Liver (tissue), 8 donors: ENCODE measurements at regions not wholly inside any gene's neighbourhood (a gene's known extent, or its start where the extent isn't known, plus 50 kb on each side); places are given as distances from the start of the nearest gene placed in this dataset.

Experiments used
- DNase-seq: peaks from one replicate; pipeline ENCODE4 v3.0.0-alpha.2; 2017; ENCODE audit warnings: low spot score
- H3K27ac ChIP-seq, 2 donors: one replicate each; pipeline ENCODE4 v1.7.0; 2013; ENCODE audit warnings: inconsistent platforms in 2 of 2, low read length in 2 of 2, control low read depth in 1 of 2, low read depth in 1 of 2, mild to moderate bottlenecking in 1 of 2
- H3K27me3 ChIP-seq, 4 donors: one replicate each; pipeline versions ENCODE4 v1.6.1 to v1.7.0; 2013; ENCODE audit warnings: low read length in 3 of 4, inconsistent platforms in 1 of 4, mild to moderate bottlenecking in 1 of 4, moderate library complexity in 1 of 4; ENCODE audit not compliant: control insufficient read depth in 4 of 4, insufficient read depth in 4 of 4
- H3K36me3 ChIP-seq, 4 donors: one replicate each; pipeline versions ENCODE4 v1.6.1 to v1.7.0; 2013; ENCODE audit warnings: low read length in 3 of 4, mild to moderate bottlenecking in 3 of 4, low read depth in 1 of 4, moderate library complexity in 1 of 4; ENCODE audit not compliant: control insufficient read depth in 4 of 4, insufficient read depth in 3 of 4
- H3K4me1 ChIP-seq, 4 donors: one replicate each; pipeline versions ENCODE4 v1.6.1 to v1.7.0; 2013; ENCODE audit warnings: low read length in 3 of 4, mild to moderate bottlenecking in 3 of 4, moderate library complexity in 1 of 4; ENCODE audit not compliant: control insufficient read depth in 4 of 4, insufficient read depth in 4 of 4
- H3K4me3 ChIP-seq, 3 donors: one replicate each; pipeline versions ENCODE4 v1.6.1 to v1.7.0; 2013; ENCODE audit warnings: low read length in 3 of 3, control low read depth in 1 of 3, low read depth in 1 of 3, mild to moderate bottlenecking in 1 of 3
- H3K9ac ChIP-seq, 2 donors: one replicate each; pipeline ENCODE4 v1.7.0; 2013; ENCODE audit warnings: low read length in 2 of 2, mild to moderate bottlenecking in 2 of 2, moderate library complexity in 2 of 2, control low read depth in 1 of 2, low read depth in 1 of 2
- H3K9me3 ChIP-seq, 4 donors: one replicate each; pipeline versions ENCODE4 v1.6.1 to v1.7.0; 2013; ENCODE audit warnings: low read length in 3 of 4; ENCODE audit not compliant: control insufficient read depth in 4 of 4
- EGR1 ChIP-seq, 2 donors: IDR thresholded peaks; 2 replicates each; pipeline ENCODE4 v1.6.1; 2016 to 2018; ENCODE audit warnings: antibody characterized with exemption in 2 of 2, low read depth in 2 of 2
- FOXA1 ChIP-seq: IDR thresholded peaks from 2 replicates; pipeline ENCODE4 v1.6.1; 2016; ENCODE audit warnings: antibody characterized with exemption
- FOXA2 ChIP-seq: IDR thresholded peaks from 2 replicates; pipeline ENCODE4 v1.6.1; 2016; ENCODE audit warnings: antibody characterized with exemption
- GABPA ChIP-seq, 2 donors: IDR thresholded peaks in 1 of 2; conservative IDR thresholded peaks in 1 of 2; 2 replicates each; pipeline ENCODE4 v1.6.1; 2016; ENCODE audit warnings: antibody characterized with exemption in 2 of 2, mild to moderate bottlenecking in 1 of 2, moderate library complexity in 1 of 2
- HNF4A ChIP-seq, 2 donors: conservative IDR thresholded peaks; 2 replicates each; pipeline ENCODE4 v1.6.1; 2016; ENCODE audit warnings: antibody characterized with exemption in 2 of 2, mild to moderate bottlenecking in 2 of 2
- JUND ChIP-seq, 2 donors: IDR thresholded peaks; 2 replicates each; pipeline ENCODE4 v1.6.1; 2016; ENCODE audit warnings: antibody characterized with exemption in 2 of 2
- NR2F2 ChIP-seq: IDR thresholded peaks from 2 replicates; pipeline ENCODE4 v1.6.1; 2016; ENCODE audit warnings: antibody characterized with exemption
- RXRA ChIP-seq, 2 donors: IDR thresholded peaks; 2 replicates each; pipeline ENCODE4 v1.6.1; 2017 to 2018; ENCODE audit warnings: antibody characterized with exemption in 2 of 2, mild to moderate bottlenecking in 1 of 2
- SP1 ChIP-seq: IDR thresholded peaks from 2 replicates; pipeline ENCODE4 v1.6.1; 2018; ENCODE audit warnings: antibody characterized with exemption, mild to moderate bottlenecking
- TAF1 ChIP-seq: conservative IDR thresholded peaks from 2 replicates; pipeline ENCODE4 v1.6.1; 2016; ENCODE audit warnings: antibody characterized with exemption, mild to moderate bottlenecking
- YY1 ChIP-seq: IDR thresholded peaks from 2 replicates; pipeline ENCODE4 v1.6.1; 2016; ENCODE audit warnings: antibody characterized with exemption, mild to moderate bottlenecking
- WGBS: extraction: QIAGEN DNeasy Blood & Tissue Kit; methylation state at CpG from one replicate; pipeline ENCODE4 v1.1.7; 2013; 5-methylcytosine and 5-hydroxymethylcytosine counted together
- TF ChIP-seq, protein P1 (sequence below): IDR thresholded peaks from 2 replicates; pipeline ENCODE4 v1.6.1; 2016; ENCODE audit warnings: antibody characterized with exemption
- TF ChIP-seq, protein P2 (sequence below): IDR thresholded peaks from 2 replicates; pipeline ENCODE4 v1.6.1; 2016; ENCODE audit warnings: antibody characterized with exemption
- TF ChIP-seq, protein P3 (sequence below): IDR thresholded peaks from 2 replicates; pipeline ENCODE4 v1.6.1; 2016; ENCODE audit warnings: antibody characterized with exemption, mild to moderate bottlenecking
- TF ChIP-seq, protein P4 (sequence below): fragments of 150-350 bp; IDR thresholded peaks from 2 replicates; pipeline ENCODE4 v1.5.1; 2017; ENCODE audit warnings: improper control_type of control experiment, low read depth, low read length; ENCODE audit not compliant: missing input control
- donor health status: healthy.
- donor health status: healthy.
- donor health status: healthy.
- donor health status: healthy.
- donor health status: healthy.

DNA sequence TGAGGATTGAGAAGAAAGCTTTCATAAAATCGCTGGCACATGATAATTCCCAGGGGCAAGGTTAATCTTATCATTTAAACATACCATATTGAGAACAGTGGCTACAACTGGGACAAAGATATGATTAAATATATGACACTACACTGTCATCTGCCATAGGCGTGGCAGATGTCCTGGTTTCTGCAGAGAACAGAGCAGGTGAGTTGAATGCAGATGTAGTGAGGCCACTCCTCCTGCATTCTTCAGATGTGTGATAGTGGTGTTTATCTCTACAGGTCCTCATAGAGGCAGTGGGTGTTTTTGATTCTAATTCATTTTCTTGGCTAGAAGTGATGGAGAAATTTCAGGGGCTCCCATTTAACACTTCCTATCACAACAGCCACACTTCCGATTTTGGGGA is 237.0 kb upstream of the CDH9 start:
- Histone ChIP-seq H3K27ac (no peak overlapping the region), H3K36me3 (no peaks in the 10 kb centered on the region), H3K9me3 (peaks cover 0 to 2% (median 0%) of the 10 kb centered on the region in 4 donors), H3K27me3 (peaks cover 0 to 2% (median 0%) of the 10 kb centered on the region in 4 donors), H3K4me3 (no peak overlapping the region), H3K4me1 (no peaks in the 10 kb centered on the region), H3K9ac (no peak overlapping the region)
- no peak for DNase-seq
- TF ChIP-seq, protein P1, sequence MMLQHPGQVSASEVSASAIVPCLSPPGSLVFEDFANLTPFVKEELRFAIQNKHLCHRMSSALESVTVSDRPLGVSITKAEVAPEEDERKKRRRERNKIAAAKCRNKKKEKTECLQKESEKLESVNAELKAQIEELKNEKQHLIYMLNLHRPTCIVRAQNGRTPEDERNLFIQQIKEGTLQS, result no peak
- TF ChIP-seq EGR1 (IDR thresholded peaks at IDR 0.05; ENCODE audit: low read depth in 2 of 2) (no peak), SP1 (no peak), GABPA (IDR thresholded peaks at IDR 0.05 in 1 of 2, conservative IDR thresholded peaks at IDR 0.05 in 1 of 2) (no peak), FOXA2 (no peak), HNF4A (conservative IDR thresholded peaks at IDR 0.05) (no peak)
- TF ChIP-seq, protein P2, sequence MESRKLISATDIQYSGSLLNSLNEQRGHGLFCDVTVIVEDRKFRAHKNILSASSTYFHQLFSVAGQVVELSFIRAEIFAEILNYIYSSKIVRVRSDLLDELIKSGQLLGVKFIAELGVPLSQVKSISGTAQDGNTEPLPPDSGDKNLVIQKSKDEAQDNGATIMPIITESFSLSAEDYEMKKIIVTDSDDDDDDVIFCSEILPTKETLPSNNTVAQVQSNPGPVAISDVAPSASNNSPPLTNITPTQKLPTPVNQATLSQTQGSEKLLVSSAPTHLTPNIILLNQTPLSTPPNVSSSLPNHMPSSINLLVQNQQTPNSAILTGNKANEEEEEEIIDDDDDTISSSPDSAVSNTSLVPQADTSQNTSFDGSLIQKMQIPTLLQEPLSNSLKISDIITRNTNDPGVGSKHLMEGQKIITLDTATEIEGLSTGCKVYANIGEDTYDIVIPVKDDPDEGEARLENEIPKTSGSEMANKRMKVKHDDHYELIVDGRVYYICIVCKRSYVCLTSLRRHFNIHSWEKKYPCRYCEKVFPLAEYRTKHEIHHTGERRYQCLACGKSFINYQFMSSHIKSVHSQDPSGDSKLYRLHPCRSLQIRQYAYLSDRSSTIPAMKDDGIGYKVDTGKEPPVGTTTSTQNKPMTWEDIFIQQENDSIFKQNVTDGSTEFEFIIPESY, result no peak
- 68% methylated on average over 3 of the region's 3 CpGs for WGBS

GRCh38 chr5:27269766-27270165 is 231.4 kb upstream of the CDH9 start:
- Histone ChIP-seq H3K27me3 (peaks cover 0 to 2% (median 0%) of the 10 kb centered on the region in 4 donors), H3K4me3 (no peak overlapping the region), H3K4me1 (no peaks in the 10 kb centered on the region), H3K9ac (no peak overlapping the region), H3K9me3 (peaks cover 0 to 2% (median 0%) of the 10 kb centered on the region in 4 donors), H3K36me3 (no peaks in the 10 kb centered on the region), H3K27ac (no peak overlapping the region)
- no peak for DNase-seq
- TF ChIP-seq FOXA2 (no peak), YY1 (no peak), EGR1 (IDR thresholded peaks at IDR 0.05; ENCODE audit: low read depth in 2 of 2) (no peak), GABPA (IDR thresholded peaks at IDR 0.05 in 1 of 2, conservative IDR thresholded peaks at IDR 0.05 in 1 of 2) (no peak)
- WGBS, result 86% methylated on average over 4 of the region's 4 CpGs

DNA sequence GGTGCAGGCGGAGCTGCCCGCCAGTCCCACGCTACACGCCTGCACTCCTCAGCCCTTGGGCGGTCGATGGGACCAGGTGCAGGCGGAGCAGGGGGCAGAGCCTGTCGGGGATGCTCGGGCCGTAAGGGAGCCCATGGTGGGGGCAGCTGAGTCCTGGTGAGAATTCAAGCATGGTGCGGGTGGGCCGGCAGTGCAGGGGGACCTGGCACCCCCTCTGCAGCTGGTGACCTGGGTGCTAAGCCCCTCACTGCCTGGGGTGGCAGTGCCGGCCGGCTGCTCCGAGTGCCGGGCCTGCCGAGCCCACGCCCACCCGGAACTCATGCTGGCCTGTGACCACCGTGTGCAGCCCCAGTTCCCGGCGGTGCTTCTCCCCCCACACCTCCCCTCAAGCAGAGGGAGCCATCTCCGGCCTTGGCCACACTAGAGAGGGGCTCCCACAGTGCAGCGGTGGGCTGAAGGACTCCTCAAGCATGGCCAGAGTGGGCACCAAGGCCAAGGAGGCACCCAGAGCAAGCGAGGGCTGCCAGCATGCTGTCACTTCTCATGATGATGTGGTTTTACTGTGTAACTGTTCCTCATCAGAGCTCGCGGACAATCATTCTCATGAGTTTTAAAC is 228.9 kb upstream of the CDH9 start:
- Histone ChIP-seq H3K36me3 (no peaks in the 10 kb centered on the region), H3K4me3 (no peak overlapping the region), H3K27me3 (no peaks in the 10 kb centered on the region), H3K27ac (no peak overlapping the region), H3K9me3 (peaks cover 0 to 4% (median 0%) of the 10 kb centered on the region in 4 donors), H3K4me1 (no peaks in the 10 kb centered on the region), H3K9ac (no peak overlapping the region)
- no peak for TF ChIP-seq RXRA (IDR thresholded peaks at IDR 0.05)
- TF ChIP-seq TAF1, result no peak
- no peak for TF ChIP-seq FOXA1
- no peak for TF ChIP-seq YY1
- TF ChIP-seq HNF4A (conservative IDR thresholded peaks at IDR 0.05), result no peak
- TF ChIP-seq, protein P3, sequence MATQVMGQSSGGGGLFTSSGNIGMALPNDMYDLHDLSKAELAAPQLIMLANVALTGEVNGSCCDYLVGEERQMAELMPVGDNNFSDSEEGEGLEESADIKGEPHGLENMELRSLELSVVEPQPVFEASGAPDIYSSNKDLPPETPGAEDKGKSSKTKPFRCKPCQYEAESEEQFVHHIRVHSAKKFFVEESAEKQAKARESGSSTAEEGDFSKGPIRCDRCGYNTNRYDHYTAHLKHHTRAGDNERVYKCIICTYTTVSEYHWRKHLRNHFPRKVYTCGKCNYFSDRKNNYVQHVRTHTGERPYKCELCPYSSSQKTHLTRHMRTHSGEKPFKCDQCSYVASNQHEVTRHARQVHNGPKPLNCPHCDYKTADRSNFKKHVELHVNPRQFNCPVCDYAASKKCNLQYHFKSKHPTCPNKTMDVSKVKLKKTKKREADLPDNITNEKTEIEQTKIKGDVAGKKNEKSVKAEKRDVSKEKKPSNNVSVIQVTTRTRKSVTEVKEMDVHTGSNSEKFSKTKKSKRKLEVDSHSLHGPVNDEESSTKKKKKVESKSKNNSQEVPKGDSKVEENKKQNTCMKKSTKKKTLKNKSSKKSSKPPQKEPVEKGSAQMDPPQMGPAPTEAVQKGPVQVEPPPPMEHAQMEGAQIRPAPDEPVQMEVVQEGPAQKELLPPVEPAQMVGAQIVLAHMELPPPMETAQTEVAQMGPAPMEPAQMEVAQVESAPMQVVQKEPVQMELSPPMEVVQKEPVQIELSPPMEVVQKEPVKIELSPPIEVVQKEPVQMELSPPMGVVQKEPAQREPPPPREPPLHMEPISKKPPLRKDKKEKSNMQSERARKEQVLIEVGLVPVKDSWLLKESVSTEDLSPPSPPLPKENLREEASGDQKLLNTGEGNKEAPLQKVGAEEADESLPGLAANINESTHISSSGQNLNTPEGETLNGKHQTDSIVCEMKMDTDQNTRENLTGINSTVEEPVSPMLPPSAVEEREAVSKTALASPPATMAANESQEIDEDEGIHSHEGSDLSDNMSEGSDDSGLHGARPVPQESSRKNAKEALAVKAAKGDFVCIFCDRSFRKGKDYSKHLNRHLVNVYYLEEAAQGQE, result no peak
- TF ChIP-seq, protein P4, sequence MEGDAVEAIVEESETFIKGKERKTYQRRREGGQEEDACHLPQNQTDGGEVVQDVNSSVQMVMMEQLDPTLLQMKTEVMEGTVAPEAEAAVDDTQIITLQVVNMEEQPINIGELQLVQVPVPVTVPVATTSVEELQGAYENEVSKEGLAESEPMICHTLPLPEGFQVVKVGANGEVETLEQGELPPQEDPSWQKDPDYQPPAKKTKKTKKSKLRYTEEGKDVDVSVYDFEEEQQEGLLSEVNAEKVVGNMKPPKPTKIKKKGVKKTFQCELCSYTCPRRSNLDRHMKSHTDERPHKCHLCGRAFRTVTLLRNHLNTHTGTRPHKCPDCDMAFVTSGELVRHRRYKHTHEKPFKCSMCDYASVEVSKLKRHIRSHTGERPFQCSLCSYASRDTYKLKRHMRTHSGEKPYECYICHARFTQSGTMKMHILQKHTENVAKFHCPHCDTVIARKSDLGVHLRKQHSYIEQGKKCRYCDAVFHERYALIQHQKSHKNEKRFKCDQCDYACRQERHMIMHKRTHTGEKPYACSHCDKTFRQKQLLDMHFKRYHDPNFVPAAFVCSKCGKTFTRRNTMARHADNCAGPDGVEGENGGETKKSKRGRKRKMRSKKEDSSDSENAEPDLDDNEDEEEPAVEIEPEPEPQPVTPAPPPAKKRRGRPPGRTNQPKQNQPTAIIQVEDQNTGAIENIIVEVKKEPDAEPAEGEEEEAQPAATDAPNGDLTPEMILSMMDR, result no peak
- TF ChIP-seq, protein P1, result no peak
- TF ChIP-seq, protein P2, result no peak
- TF ChIP-seq EGR1 (IDR thresholded peaks at IDR 0.05; ENCODE audit: low read depth in 2 of 2), result no peak
- TF ChIP-seq NR2F2, result no peak
- TF ChIP-seq JUND (IDR thresholded peaks at IDR 0.05), result no peak
- TF ChIP-seq SP1, result no peak
- no peak for TF ChIP-seq GABPA (IDR thresholded peaks at IDR 0.05 in 1 of 2, conservative IDR thresholded peaks at IDR 0.05 in 1 of 2)
- 94% methylated on average over 27 of the region's 27 CpGs for WGBS
- no peak for DNase-seq
